GM19025 (cell line): ENCODE measurements at regions not wholly inside any gene's neighbourhood (a gene's known extent, or its start where the extent isn't known, plus 50 kb on each side); places are given as distances from the start of the nearest gene placed in this dataset.
"Not testable (repeated sequence)": the region's sequence is repeated elsewhere in the genome, so short reads cannot be mapped to it uniquely, and the experiment has no call there.

ENCODE experiments used
- ATAC-seq: cut with Tn5 transposase; IDR thresholded peaks from one replicate; pipeline ENCODE4 v1.9.1; 2021; ENCODE audit warnings: mild to moderate bottlenecking, low read depth, moderate library complexity; ENCODE audit not compliant: unreplicated experiment

GRCh38 chr1:229905031-229905545 is 161.9 kb upstream of the GALNT2 start:
- no peak for ATAC-seq

GRCh38 chr1:229905652-229906051 is 161.4 kb upstream of the GALNT2 start:
- no peak for ATAC-seq

DNA sequence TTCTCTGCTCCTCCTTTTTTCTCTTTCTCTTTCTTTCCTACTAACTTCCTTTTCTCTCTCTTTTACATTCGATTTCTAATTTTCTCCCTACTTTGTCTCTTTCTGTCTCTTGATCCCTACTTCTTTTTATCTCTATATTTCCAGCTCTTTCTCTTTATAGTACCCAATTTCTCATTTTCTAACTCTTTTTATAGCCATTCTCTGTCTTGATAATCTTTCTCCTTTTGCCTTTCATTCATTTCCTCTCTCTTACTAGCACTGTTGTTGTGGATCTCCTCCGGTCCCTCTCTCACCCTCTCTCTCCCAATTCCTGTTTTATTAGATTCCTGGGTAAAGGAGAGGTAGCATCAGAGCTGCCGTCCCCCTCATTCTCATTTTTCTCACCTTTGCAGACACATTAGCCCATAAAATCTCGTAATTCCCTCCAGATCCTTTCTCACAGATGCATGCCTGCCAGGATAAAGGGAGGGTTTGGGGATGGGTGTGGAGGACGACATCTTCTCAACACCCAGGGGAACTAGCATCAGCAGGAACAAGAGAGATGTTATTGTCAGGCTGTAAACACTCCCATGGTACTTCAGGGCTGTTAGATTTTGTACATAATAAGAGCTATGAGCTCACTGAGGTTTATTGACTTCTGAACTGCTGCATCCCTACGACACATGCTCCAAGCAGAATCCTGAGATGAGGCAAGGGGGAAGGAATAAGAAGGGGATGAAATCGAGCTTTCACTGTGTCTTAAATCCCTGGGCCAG is 159.0 kb upstream of the GALNT2 start:
- ATAC-seq = no peak

DNA sequence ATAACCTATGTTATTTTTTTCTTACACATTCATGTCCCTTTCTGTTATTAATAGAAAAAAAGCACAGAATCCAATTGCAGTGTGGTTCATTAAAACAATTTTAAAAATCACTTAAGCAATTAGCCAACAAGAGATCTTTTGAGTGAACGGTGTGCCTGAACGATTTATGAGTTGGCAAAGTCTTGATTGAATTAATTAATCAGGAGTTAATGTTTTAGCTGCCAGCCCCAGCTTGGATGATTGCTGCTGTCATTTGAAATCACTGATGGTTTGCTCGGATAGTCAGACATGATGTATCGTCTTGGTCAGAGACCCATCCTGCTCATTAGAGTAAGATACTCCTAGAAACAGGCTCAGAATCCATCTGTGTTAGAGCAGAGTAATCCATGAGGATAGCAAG is 158.3 kb upstream of the GALNT2 start:
- no peak for ATAC-seq

GRCh38 chr1:229913489-229913888 is 153.5 kb upstream of the GALNT2 start:
- ATAC-seq = no peak

DNA sequence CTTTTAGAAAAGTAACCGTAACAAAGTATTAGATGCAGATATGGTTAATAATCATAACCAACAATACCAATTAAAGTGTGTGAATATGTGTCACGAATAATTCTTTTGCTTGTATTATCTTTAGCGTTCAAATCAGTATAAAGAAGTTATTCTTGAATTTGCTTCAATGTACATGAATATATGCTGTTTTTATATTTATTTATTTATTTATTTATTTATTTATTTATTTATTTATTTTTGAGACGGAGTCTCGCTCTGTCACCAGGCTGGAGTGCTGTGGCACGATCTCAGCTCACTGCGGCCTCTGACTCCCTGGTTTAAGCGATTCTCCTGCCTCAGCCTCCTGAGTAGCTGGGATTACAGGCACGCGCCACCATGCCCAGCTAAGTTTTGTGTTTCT is 147.6 kb upstream of the GALNT2 start:
- ATAC-seq = not testable (repeated sequence)

DNA sequence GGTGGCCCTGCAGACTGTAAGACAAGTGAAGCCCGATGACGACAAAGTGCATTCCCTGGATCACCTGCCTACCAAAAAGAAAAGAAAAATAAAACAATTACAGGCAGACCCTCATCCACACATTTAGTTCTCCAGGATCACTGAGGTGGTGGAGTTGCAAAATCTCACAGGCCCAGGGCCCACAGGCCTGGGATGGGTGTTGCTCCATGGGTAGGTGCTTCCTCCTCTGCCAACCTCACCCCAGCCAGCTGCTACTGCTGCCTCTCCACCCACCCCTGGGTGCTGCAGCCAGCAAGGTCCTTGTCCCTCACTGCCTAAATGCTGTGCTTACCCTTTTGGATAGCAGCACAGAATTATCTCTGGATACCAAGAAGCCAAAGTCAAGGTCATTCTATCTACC is 146.4 kb upstream of the GALNT2 start:
- ATAC-seq = no peak

GRCh38 chr1:229922249-229922648 is 144.8 kb upstream of the GALNT2 start:
- no peak for ATAC-seq

- ATAC-seq = no peak
Measured at GRCh38 chr1:229924639-229925038, 142.4 kb upstream of the GALNT2 start.

DNA sequence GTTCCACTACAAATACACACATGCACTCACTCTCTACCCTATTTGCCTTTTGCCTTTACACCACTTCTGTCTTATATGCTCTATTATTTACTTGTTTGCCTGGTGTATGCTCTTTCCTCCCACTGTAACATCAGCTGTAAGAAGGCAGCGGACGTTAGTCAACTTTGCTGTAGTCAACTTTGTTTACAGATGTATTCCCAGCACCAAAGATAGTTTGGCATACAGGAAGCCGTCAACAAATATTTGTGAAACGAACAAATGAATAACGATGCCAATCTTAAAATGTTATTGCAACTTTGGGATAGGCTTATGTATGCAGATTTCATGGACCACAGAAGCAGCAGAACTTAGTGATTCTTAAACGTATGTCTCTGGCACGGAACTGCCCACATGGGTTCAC is 138.3 kb upstream of the GALNT2 start:
- ATAC-seq = no peak

GRCh38 chr1:229931751-229932150 is 135.3 kb upstream of the GALNT2 start:
- ATAC-seq = not testable (repeated sequence)

DNA sequence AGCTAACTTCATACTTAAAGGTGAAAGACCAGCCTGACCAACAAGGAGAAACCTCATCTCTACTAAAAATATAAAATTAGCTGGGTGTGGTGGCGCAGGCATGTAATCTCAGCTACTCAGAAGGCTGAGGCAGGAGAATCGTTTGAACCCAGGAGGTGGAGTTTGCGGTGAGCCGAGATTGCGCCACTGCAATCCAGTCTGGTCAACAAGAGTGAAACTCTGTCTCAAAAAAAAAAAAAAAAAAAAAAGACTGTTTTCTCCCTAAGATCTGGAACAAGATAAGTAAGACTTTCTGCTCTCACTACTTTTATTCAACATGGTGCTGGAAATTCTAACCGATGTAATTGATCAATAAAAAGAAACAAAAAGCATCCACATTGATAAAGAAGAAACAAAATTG is 131.9 kb upstream of the GALNT2 start:
- ATAC-seq = not testable (repeated sequence)

DNA sequence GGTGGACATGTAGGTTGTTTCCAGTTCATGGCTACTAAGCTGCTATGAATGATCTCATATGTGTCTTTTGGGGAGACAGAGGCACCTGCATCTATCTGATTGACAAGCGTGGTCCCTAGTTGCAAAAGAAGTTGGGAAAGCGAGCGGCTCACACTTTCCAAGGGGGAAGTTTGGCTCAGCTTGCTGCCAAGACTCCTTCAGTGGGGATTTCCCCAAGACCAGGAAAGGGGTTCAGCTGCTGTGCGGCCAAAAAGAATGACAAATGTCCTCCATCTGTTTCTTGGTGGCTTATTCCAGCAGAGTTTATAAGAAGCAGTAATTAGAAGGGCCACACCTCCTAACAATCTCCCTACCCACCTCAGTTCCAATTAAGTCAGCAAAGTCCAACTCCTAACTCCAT is 128.5 kb upstream of the GALNT2 start:
- no peak for ATAC-seq

DNA sequence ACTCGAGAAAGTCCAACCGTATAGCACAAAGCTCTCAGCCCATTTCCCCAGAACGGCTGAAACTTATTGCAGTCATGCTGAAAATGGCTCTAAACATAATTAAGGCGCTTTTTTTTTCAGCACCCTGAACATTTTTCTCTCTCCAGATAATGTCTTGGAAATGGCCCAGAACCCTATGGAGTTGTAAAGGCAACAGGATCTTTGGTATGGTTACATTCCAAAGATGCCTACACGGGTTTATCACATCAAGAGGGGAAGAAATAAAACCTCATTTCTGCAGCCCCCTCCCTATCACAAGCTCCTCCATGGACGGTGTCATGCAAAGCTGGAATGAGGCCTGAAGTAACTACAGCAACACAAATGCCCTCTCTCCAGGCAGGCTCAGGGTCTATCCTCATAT is 126.4 kb upstream of the GALNT2 start:
- ATAC-seq = no peak

DNA sequence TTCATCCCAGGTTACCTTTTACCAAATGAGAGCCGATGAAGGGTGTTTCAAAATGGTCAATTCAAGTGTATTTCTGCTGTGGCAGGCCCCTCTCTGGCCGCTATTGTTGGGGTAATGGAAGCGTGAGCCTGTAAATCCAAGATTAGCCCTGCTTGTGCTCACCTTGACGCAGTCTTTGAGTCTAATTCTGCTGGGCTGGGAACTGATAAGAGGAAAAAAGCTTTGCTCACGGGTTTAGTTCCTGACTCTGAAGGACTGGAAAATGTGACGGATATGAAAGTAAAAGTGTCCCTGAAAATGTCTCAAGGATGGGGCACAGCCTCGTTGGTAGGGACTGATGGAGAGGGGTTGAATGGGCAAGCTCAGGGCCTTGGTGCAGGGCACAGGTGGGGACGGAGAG is 125.9 kb upstream of the GALNT2 start:
- ATAC-seq = no peak

DNA sequence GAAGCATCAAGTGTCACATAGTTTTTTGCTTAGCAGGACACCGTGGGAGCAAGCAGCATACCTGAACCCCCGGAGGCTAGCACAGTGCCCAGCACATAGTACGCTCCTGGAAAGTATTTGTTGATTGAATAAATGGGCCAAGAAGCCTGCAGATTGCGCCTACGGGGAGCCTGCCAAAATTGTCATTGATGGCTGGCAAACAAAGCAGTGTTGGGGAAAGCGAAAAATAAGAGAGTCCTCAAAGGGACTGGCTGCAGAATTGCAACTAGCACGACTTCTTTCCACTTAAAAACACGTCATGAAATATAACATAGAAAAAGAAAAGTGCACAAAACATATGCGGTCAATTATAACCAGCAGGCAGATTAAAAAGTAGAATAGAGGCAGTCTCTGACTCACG is 125.2 kb upstream of the GALNT2 start:
- ATAC-seq = no peak

GRCh38 chr1:229942501-229942900 is 124.5 kb upstream of the GALNT2 start:
- no peak for ATAC-seq

- no peak for ATAC-seq
Measured at GRCh38 chr1:229943148-229943714, 123.8 kb upstream of the GALNT2 start.

DNA sequence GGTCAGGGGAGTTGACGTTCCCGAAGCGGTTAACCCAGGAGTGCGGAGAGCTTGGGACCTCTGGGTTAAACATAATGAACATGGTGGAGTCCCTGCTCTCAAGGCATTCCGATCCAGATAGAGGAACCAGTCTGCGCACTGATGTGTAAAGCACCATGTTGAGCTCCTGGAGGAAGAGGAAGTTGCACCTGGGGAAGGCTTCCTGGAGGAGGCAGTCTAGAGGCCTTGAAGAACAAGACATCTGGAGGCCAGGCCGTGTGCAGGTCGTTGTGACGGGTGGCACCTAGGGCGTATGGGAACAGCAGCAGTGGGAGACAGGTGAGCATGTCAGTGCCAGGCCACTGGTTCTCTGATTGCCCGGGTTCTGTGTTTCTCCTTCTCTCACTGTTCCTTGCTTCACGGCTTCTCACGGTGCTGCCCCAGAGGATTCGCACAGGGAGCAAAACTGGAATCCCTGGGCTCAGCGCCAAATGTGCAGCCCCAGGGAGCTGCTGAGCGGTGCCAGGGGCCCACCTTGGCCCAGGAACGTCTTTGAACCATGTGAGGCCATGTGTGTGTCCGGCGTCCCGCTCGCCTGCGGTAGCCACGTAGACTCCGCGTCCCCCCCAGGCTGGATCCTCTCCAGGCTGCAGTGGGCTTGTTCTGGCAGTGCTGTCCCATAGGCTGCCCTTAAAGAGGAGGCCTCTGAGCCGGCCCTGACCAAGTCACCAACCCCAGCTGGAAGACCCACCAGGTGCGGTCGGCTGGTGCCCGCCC is 122.9 kb upstream of the GALNT2 start:
- ATAC-seq = no peak

DNA sequence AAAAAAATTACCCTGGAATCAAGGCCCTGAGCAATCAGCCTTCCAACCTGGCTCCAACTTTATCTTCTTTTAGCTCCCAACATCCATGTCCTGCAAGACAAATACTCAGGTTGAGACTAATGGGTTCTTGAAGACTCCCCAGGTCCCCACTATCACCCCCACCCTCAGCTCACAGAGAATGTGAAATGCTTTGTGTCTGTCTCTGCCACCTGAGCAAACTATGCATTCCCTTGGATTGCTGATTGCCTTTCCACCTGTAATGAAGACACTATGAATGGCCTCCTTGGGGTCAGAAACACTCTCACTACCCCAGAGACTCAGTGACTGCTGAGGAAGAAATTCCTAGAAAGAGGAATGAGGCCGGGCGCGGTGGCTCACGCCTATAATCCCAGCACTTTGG is 121.2 kb upstream of the GALNT2 start:
- ATAC-seq = no peak

DNA sequence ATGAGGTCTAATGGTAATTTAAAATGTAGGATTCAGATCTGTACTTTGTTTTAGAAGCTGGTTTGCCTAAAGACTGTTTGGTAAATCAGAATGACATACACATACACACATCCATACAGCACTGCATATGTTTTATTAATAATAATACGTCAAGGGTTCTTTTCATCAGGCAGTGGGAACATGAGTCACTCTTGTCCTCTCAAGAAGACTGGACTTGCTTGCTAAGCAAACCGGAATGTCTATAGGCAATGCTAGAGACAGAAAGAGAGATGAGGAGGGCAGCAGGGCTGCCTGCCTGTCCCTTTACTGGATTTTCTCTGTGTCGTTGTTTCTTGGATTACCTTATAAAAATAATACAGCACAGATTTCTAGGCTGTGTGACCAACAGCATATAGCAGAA is 119.1 kb upstream of the GALNT2 start:
- ATAC-seq = no peak

DNA sequence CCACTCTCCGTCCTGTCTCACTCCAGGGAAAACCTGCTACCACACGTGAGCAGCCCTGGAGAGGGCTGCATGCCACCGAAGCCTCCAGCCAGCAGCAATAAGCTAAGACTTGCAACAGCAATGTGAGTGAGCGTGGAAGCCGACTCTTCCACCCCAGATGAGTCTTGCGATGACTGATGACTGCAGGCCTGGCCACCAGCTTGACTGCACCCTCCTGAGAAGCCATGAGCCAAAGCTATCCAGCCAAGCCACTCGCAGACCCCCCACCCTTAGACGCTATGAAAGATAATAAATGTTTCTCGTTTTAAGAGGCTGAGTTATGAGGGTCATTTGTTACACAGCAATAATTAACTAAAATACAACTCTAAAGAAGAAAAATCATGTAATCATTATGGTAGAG is 118.6 kb upstream of the GALNT2 start:
- no peak for ATAC-seq
